IMR-90 (cell line): ENCODE measurements at regions not wholly inside any gene's neighbourhood (a gene's known extent, or its start where the extent isn't known, plus 50 kb on each side); places are given as distances from the start of the nearest gene placed in this dataset.

Experiments used
- ATAC-seq: fragments of 200-7000 bp; cut with Tn5 transposase; 2 replicates; pipeline ENCODE4 v1.9.1; 2020; ENCODE audit warnings: low read depth, mild to moderate bottlenecking, moderate library complexity
- BruUV-seq: library from RNA; stranded (reverse); fragments of 400-500 nt; replicated peaks from 2 replicates; lab custom pipeline; 2021; lab: Mats Ljungman, UMichigan
- CTCF ChIA-PET: fragments of 300-600 bp; formaldehyde crosslinking; extraction: SDS; loops from one replicate; lab custom pipeline; 2021; ENCODE audit warnings: antibody characterized with exemption; lab: Yijun Ruan, JAX
- POLR2A ChIA-PET: fragments of 300-600 bp; sonication (Branson Sonifier 250); formaldehyde crosslinking; loops from one replicate; lab custom pipeline; 2022; ENCODE audit warnings: antibody characterized with exemption; ENCODE audit not compliant: unreplicated experiment; lab: Charles Lee
- DNase-seq: peaks from one replicate; pipeline ENCODE4 v3.0.0; 2013
- H2AFZ ChIP-seq: replicated peaks from 2 replicates; pipeline ENCODE3; 2013; ENCODE audit warnings: low read length, mild to moderate bottlenecking; ENCODE audit not compliant: poor library complexity
- H2AK5ac ChIP-seq: 2 replicates; pipeline ENCODE4 v1.6.1; 2013; ENCODE audit warnings: low read depth, low read length, inconsistent platforms
- H2AK9ac ChIP-seq: replicated peaks from 2 replicates; pipeline ENCODE3; 2013; ENCODE audit warnings: mild to moderate bottlenecking, low read depth, low read length, moderate library complexity; ENCODE audit not compliant: poor library complexity
- H2BK120ac ChIP-seq: 2 replicates; pipeline ENCODE4 v1.6.1; 2013; ENCODE audit warnings: low read depth, low read length, inconsistent platforms
- H2BK15ac ChIP-seq: 3 replicates; pipeline ENCODE4 v1.6.1; 2013; ENCODE audit warnings: low read depth, low read length, inconsistent platforms
- H2BK20ac ChIP-seq: 2 replicates; pipeline ENCODE4 v1.6.1; 2013; ENCODE audit warnings: low read depth, mild to moderate bottlenecking, inconsistent platforms, low read length, moderate library complexity
- H2BK5ac ChIP-seq: 2 replicates; pipeline ENCODE4 v1.6.1; 2013; ENCODE audit warnings: mild to moderate bottlenecking, low read depth, low read length, inconsistent platforms; ENCODE audit not compliant: poor library complexity, severe bottlenecking
- H3K14ac ChIP-seq: replicated peaks from 2 replicates; pipeline ENCODE4 v1.6.1; 2013; ENCODE audit warnings: low read depth, low read length, inconsistent platforms
- H3K18ac ChIP-seq: 2 replicates; pipeline ENCODE4 v1.6.1; 2013; ENCODE audit warnings: low read depth, low read length, control low read depth
- H3K23ac ChIP-seq: 2 replicates; pipeline ENCODE4 v1.6.1; 2013; ENCODE audit warnings: low read depth, low read length, inconsistent platforms
- H3K27ac ChIP-seq: 2 replicates; pipeline ENCODE4 v1.5.1; 2013; ENCODE audit warnings: mild to moderate bottlenecking, control low read depth, low read length; ENCODE audit not compliant: insufficient read depth
- H3K27me3 ChIP-seq: 2 replicates; pipeline ENCODE4 v1.6.1; 2013; ENCODE audit warnings: low read length; ENCODE audit not compliant: control insufficient read depth, insufficient read depth
- H3K36me3 ChIP-seq: 2 replicates; pipeline ENCODE4 v1.6.1; 2013; ENCODE audit warnings: low read length, mixed read lengths; ENCODE audit not compliant: control insufficient read depth, insufficient read depth
- H3K4ac ChIP-seq: 2 replicates; pipeline ENCODE4 v1.6.1; 2013; ENCODE audit warnings: low read depth, low read length, inconsistent platforms
- H3K4me1 ChIP-seq: 2 replicates; pipeline ENCODE4 v1.6.1; 2013; ENCODE audit warnings: low read length, mixed read lengths; ENCODE audit not compliant: control insufficient read depth, insufficient read depth
- H3K4me2 ChIP-seq: 2 replicates; pipeline ENCODE4 v1.6.1; 2013; ENCODE audit warnings: low read depth, mild to moderate bottlenecking, control low read depth, low read length, moderate library complexity
- H3K4me3 ChIP-seq: 2 replicates; pipeline ENCODE4 v1.5.1; 2013; ENCODE audit warnings: low read depth, mild to moderate bottlenecking, control low read depth, low read length, moderate library complexity; ENCODE audit not compliant: insufficient read depth
- H3K56ac ChIP-seq: 2 replicates; pipeline ENCODE4 v1.6.1; 2013; ENCODE audit warnings: low read length, inconsistent platforms; ENCODE audit not compliant: insufficient read depth; ENCODE audit errors: extremely low read depth
- H3K79me1 ChIP-seq, 2 experiments: 2 replicates each; pipeline ENCODE4 v1.6.1; 2013; ENCODE audit warnings: low read length in 2 of 2, inconsistent platforms in 1 of 2, low read depth in 1 of 2
- H3K9ac ChIP-seq: 2 replicates; pipeline ENCODE4 v1.6.1; 2013; ENCODE audit warnings: low read depth, low read length, control low read depth
- H3K9me1 ChIP-seq: 2 replicates; pipeline ENCODE4 v1.6.1; 2013; ENCODE audit warnings: low read length, inconsistent platforms; ENCODE audit not compliant: insufficient read depth
- H3K9me3 ChIP-seq: 2 replicates; pipeline ENCODE4 v1.6.1; 2013; ENCODE audit warnings: low read length; ENCODE audit not compliant: control insufficient read depth, insufficient read depth
- H4K20me1 ChIP-seq: 2 replicates; pipeline ENCODE4 v1.6.1; 2013; ENCODE audit warnings: low read length, inconsistent platforms; ENCODE audit not compliant: insufficient read depth
- H4K5ac ChIP-seq: 2 replicates; pipeline ENCODE4 v1.6.1; 2013; ENCODE audit warnings: mild to moderate bottlenecking, low read depth, low read length, control low read depth
- H4K8ac ChIP-seq, 2 experiments: 2 replicates each; pipeline ENCODE4 v1.6.1; 2013; ENCODE audit warnings: low read depth in 2 of 2, low read length in 2 of 2, control low read depth in 1 of 2, inconsistent platforms in 1 of 2
- H4K91ac ChIP-seq: 2 replicates; pipeline ENCODE4 v1.6.1; 2013; ENCODE audit warnings: low read depth, low read length, inconsistent platforms; ENCODE audit not compliant: insufficient read depth
- CEBPB ChIP-seq: IDR thresholded peaks from 2 replicates; pipeline ENCODE4 v1.6.1; 2012; ENCODE audit warnings: low read depth, low read length, improper control_type of control experiment
- FOS ChIP-seq: fragments of 150-350 bp; IDR thresholded peaks from 2 replicates; pipeline ENCODE4 v1.6.1; 2016; ENCODE audit warnings: low read depth, low read length
- MAFK ChIP-seq: IDR thresholded peaks from 2 replicates; pipeline ENCODE4 v1.6.1; 2012; ENCODE audit warnings: low read depth, low read length, improper control_type of control experiment
- WGBS, 2 experiments: methylation state at CpG; one replicate each; pipeline versions ENCODE4 v1.1.5 to v1.1.7; 2013; ENCODE audit warnings: missing lambda C conversion rate in 2 of 2; ENCODE audit not compliant: insufficient read length in 1 of 2; ENCODE audit errors: extremely low coverage in 2 of 2; 5-methylcytosine and 5-hydroxymethylcytosine counted together
- dilution Hi-C: fragments of 300-500 bp; cut with HindIII; formaldehyde crosslinking; loops from one replicate; pipeline ENCODE4 v1.14.3; 2018; ENCODE audit warnings: low sequenced_read_pairs; ENCODE audit not compliant: unreplicated experiment
- in situ Hi-C: fragments of 300-500 bp; cut with MboI; formaldehyde crosslinking; loops from 3 replicates; pipeline ENCODE4 v1.14.3; 2019; ENCODE audit warnings: low sequenced_read_pairs, inconsistent platforms, mixed read lengths
- intact Hi-C: fragments of 100-400 bp; cut with micrococcal nuclease; formaldehyde crosslinking; loops from 2 replicates; pipeline ENCODE4 v1.10.0; 2022
- TF ChIP-seq, protein P1 (sequence below): conservative IDR thresholded peaks from 2 replicates; pipeline ENCODE4 v1.5.1; 2012; ENCODE audit warnings: mild to moderate bottlenecking, low read depth, low read length, improper control_type of control experiment

DNA sequence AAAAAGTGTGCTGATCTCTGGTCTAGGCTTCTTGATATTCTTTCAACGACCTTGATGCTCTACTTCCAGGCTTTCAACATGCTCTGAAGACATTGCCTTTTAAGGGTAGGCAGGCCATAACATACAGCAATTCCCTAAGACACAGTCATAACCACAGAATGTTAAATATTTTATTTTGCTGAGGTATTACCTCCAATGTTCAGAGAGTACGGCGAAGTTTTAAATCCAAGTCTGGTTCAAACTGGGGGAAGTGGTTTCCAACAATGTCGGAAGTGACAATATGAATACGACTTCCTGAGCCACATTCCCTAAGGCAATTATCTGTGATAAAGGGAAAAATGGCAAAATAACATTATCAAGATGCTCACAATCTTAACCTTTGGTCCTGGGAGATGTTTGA, 1077.9 kb upstream of the PIK3C3 start:
- Histone ChIP-seq H3K9me3 (no peaks in the 10 kb centered on the region), H3K18ac (peak overlapping the region; percentile 98), H2AK5ac (peak overlapping the region; percentile 88; the same call in 1 of the 2 replicates), H2AFZ (no peak overlapping the region), H3K23ac (peak overlapping the region; percentile 92; the same call in 1 of the 2 replicates), H3K27ac (peak overlapping the region; percentile 75), H3K4ac (peak overlapping the region; percentile 96; the same call in 1 of the 2 replicates), H3K79me1 (no peaks in the 10 kb centered on the region), H2BK20ac (peak overlapping the region; percentile 100), H3K4me1 (peaks cover 12% of the 10 kb centered on the region), H3K14ac (peak overlapping the region; percentile 98), H3K36me3 (no peaks in the 10 kb centered on the region; the same call in 1 of the 2 replicates), H3K9me1 (0 out of 2 replicates have a peak, but pooled peaks cover 2% of the 10 kb centered on the region), H4K5ac (peak overlapping the region; percentile 98; the same call in 1 of the 2 replicates), H3K9ac (no peak overlapping the region), H2BK15ac (peak overlapping the region; percentile 96; the same call in 2 of the 3 replicates), H3K4me2 (peak overlapping the region; percentile 54; the same call in 1 of the 2 replicates), H2BK5ac (peak overlapping the region; percentile 99), H3K56ac (peak overlapping the region; percentile 97), H4K8ac (peak overlapping the region; percentile 80 to 97), H2AK9ac (no peak overlapping the region), H3K4me3 (no peak overlapping the region), H3K27me3 (no peaks in the 10 kb centered on the region), H4K20me1 (no peaks in the 10 kb centered on the region), H2BK120ac (peak overlapping the region; percentile 99), H4K91ac (peak overlapping the region; percentile 98)
- ATAC-seq (peak; percentile 95), DNase-seq (peak; percentile 97)
- TF ChIP-seq, protein P1, sequence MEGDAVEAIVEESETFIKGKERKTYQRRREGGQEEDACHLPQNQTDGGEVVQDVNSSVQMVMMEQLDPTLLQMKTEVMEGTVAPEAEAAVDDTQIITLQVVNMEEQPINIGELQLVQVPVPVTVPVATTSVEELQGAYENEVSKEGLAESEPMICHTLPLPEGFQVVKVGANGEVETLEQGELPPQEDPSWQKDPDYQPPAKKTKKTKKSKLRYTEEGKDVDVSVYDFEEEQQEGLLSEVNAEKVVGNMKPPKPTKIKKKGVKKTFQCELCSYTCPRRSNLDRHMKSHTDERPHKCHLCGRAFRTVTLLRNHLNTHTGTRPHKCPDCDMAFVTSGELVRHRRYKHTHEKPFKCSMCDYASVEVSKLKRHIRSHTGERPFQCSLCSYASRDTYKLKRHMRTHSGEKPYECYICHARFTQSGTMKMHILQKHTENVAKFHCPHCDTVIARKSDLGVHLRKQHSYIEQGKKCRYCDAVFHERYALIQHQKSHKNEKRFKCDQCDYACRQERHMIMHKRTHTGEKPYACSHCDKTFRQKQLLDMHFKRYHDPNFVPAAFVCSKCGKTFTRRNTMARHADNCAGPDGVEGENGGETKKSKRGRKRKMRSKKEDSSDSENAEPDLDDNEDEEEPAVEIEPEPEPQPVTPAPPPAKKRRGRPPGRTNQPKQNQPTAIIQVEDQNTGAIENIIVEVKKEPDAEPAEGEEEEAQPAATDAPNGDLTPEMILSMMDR: no peak
- TF ChIP-seq FOS: peak; percentile 67; the same call in 1 of the 2 replicates
- TF ChIP-seq MAFK: peak; percentile 29
- TF ChIP-seq CEBPB: peak; percentile 53
- CTCF ChIA-PET: interaction anchor here (0.7 kb wide), 1 partner anchor 100 kb away, joined by 3 read pairs; no protein-coding TSS in a partner anchor
- dilution Hi-C loops (no loop called here), intact Hi-C loops (loop anchor here (1.0 to 10.0 kb wide), 4 partner anchors 198 to 502 kb away; no protein-coding TSS in a partner anchor), in situ Hi-C loops (no loop called here)
- WGBS, 2 experiments: no CpG with 5 or more reads among the region's 5 CpGs
- POLR2A ChIA-PET: no interaction called here
- BruUV-seq: no TSS peak
